Keratinocyte (primary cell): ENCODE measurements at regions not wholly inside any gene's neighbourhood (a gene's known extent, or its start where the extent isn't known, plus 50 kb on each side); places are given as distances from the start of the nearest gene placed in this dataset.

ENCODE experiments used
- EZH2 ChIP-seq: IDR thresholded peaks from one replicate; pipeline ENCODE4 v1.6.1; 2012; ENCODE audit warnings: inconsistent platforms, mild to moderate bottlenecking, low read length, moderate library complexity
- TF ChIP-seq, protein P1 (sequence below), 3 experiments: IDR thresholded peaks in 1 of 3; conservative IDR thresholded peaks in 1 of 3; optimal IDR thresholded peaks in 1 of 3; 2 replicates in 2 of 3; 3 replicates in 1 of 3; pipeline versions ENCODE3 to v1.5.1; 2011; ENCODE audit warnings: low read length in 3 of 3, mild to moderate bottlenecking in 3 of 3, moderate library complexity in 2 of 3, control low read depth in 1 of 3, inconsistent platforms in 1 of 3; ENCODE audit not compliant: insufficient read depth in 2 of 3; ENCODE audit errors: extremely low read depth in 1 of 3

DNA sequence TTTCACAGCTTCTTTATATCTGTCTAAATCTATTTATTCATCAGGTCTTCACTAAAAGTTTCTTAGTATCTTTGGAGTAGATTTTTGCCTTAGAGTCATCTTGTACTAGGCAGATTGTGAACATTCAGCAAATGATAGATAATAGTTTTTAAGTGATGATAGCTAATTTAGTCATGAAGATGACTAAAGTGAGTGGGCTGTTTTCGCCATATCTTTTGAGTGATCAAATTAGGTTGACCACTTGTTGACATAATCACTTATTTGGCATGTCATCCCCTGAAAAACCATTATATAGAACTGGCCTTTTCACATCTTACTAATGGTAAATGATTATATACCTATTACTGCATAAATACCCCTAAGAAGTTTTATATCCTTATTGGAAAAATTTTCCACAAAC is 999.2 kb downstream of the PCDH17 start:
- TF ChIP-seq, protein P1, sequence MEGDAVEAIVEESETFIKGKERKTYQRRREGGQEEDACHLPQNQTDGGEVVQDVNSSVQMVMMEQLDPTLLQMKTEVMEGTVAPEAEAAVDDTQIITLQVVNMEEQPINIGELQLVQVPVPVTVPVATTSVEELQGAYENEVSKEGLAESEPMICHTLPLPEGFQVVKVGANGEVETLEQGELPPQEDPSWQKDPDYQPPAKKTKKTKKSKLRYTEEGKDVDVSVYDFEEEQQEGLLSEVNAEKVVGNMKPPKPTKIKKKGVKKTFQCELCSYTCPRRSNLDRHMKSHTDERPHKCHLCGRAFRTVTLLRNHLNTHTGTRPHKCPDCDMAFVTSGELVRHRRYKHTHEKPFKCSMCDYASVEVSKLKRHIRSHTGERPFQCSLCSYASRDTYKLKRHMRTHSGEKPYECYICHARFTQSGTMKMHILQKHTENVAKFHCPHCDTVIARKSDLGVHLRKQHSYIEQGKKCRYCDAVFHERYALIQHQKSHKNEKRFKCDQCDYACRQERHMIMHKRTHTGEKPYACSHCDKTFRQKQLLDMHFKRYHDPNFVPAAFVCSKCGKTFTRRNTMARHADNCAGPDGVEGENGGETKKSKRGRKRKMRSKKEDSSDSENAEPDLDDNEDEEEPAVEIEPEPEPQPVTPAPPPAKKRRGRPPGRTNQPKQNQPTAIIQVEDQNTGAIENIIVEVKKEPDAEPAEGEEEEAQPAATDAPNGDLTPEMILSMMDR (optimal IDR thresholded peaks at IDR 0.05 in 1 of 3, IDR thresholded peaks at IDR 0.05 in 1 of 3, conservative IDR thresholded peaks at IDR 0.05 in 1 of 3; ENCODE audit: extremely low read depth in 1 of 3, insufficient read depth in 2 of 3, low read length in 3 of 3), result no peak
- TF ChIP-seq EZH2, result no peak
